GM23248 (cell line): ENCODE measurements at regions not wholly inside any gene's neighbourhood (a gene's known extent, or its start where the extent isn't known, plus 50 kb on each side); places are given as distances from the start of the nearest gene placed in this dataset.

Source experiments
- DNase-seq: peaks from one replicate; pipeline ENCODE4 v3.0.0-alpha.2; 2015
- H2AFZ ChIP-seq: fragments of 200-600 bp; sonication (generic); 2 replicates; pipeline ENCODE4 v1.6.1; 2016; ENCODE audit warnings: antibody characterized with exemption
- H3F3A ChIP-seq: fragments of 200-600 bp; sonication (generic); 2 replicates; pipeline ENCODE4 v1.6.1; 2016; ENCODE audit warnings: mild to moderate bottlenecking, antibody characterized with exemption, mixed run types; ENCODE audit not compliant: insufficient read depth
- H3K27ac ChIP-seq: fragments of 200-600 bp; sonication (generic); 2 replicates; pipeline ENCODE4 v1.5.1; 2016; ENCODE audit warnings: mild to moderate bottlenecking
- H3K27me3 ChIP-seq: fragments of 200-600 bp; sonication (generic); replicated peaks from 2 replicates; pipeline ENCODE4 v1.6.1; 2016; ENCODE audit warnings: mild to moderate bottlenecking; ENCODE audit not compliant: insufficient read depth
- H3K36me3 ChIP-seq: fragments of 200-600 bp; sonication (generic); 2 replicates; pipeline ENCODE4 v1.6.1; 2016; ENCODE audit warnings: low read depth, mild to moderate bottlenecking
- H3K4me1 ChIP-seq: fragments of 200-600 bp; sonication (generic); 2 replicates; pipeline ENCODE4 v1.6.1; 2016; ENCODE audit warnings: mild to moderate bottlenecking; ENCODE audit not compliant: insufficient read depth
- H3K4me2 ChIP-seq: fragments of 200-600 bp; sonication (generic); one replicate; pipeline ENCODE4 v1.6.1; 2016; ENCODE audit warnings: mild to moderate bottlenecking; ENCODE audit not compliant: unreplicated experiment
- H3K4me3 ChIP-seq: fragments of 200-600 bp; sonication (generic); 2 replicates; pipeline ENCODE4 v1.5.1; 2016; ENCODE audit warnings: mild to moderate bottlenecking
- H3K79me2 ChIP-seq: fragments of 200-600 bp; sonication (generic); 2 replicates; pipeline ENCODE4 v1.6.1; 2016; ENCODE audit warnings: mild to moderate bottlenecking; ENCODE audit not compliant: insufficient read depth
- H3K9ac ChIP-seq: fragments of 200-600 bp; sonication (generic); 2 replicates; pipeline ENCODE4 v1.6.1; 2016; ENCODE audit warnings: mild to moderate bottlenecking
- H3K9me2 ChIP-seq: fragments of 200-600 bp; sonication (generic); 2 replicates; pipeline ENCODE4 v1.6.1; 2016; ENCODE audit warnings: mixed run types, mild to moderate bottlenecking, moderate library complexity; ENCODE audit not compliant: insufficient read depth
- H3K9me3 ChIP-seq: fragments of 200-600 bp; sonication (generic); one replicate; pipeline ENCODE4 v1.6.1; 2017; ENCODE audit warnings: low read depth
- H4K20me1 ChIP-seq: fragments of 200-600 bp; sonication (generic); 2 replicates; pipeline ENCODE4 v1.6.0; 2016; ENCODE audit not compliant: insufficient read depth
- EZH2 ChIP-seq: fragments of 200-600 bp; sonication (generic); IDR thresholded peaks from 2 replicates; pipeline ENCODE4 v1.6.1; 2018; ENCODE audit warnings: antibody characterized with exemption, mild to moderate bottlenecking; ENCODE audit not compliant: insufficient read depth, poor library complexity, severe bottlenecking
- EZH2phosphoT487 ChIP-seq: fragments of 200-600 bp; sonication (generic); IDR thresholded peaks from 2 replicates; pipeline ENCODE4 v1.6.1; 2018; ENCODE audit warnings: antibody characterized with exemption, moderate library complexity, mild to moderate bottlenecking, low read depth; ENCODE audit not compliant: insufficient read depth
- WGBS, 2 experiments: methylation state at CpG; one replicate each; pipeline ENCODE4 v1.1.6; 2015 to 2017; ENCODE audit warnings: low lambda C conversion rate in 2 of 2, low coverage in 1 of 2; ENCODE audit errors: missing lambda C conversion rate in 2 of 2; 5-methylcytosine and 5-hydroxymethylcytosine counted together
- in situ Hi-C: fragments of 300-500 bp; cut with MboI; formaldehyde crosslinking; loops from 2 replicates; pipeline ENCODE4 v1.15.0; 2020

DNA sequence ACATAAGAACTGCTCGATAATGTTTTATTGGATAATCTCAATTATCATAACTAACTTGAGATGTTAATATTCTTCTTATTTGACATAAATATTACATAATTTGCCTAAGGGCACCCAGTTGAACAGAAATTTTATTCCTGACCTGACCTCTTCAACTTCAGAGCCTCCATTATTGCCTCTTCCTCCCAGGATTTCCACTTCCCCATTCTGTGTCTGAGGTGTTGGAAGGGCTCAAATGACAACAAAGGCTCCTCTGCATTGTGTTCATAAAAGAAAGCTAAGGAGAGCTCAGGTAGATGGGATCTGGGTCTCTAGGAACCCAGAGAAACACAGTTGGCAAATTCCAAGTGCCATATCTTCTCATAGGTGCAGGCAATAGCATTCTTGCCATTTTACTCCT is 61.2 kb upstream of the ARHGAP20 start:
- Histone ChIP-seq H3F3A (no peaks in the 10 kb centered on the region), H3K9me2 (no peaks in the 10 kb centered on the region), H3K27ac (no peak overlapping the region), H4K20me1 (no peaks in the 10 kb centered on the region), H3K4me2 (no peak overlapping the region), H2AFZ (no peak overlapping the region), H3K9ac (no peak overlapping the region), H3K4me3 (no peak overlapping the region), H3K27me3 (no peaks in the 10 kb centered on the region), H3K4me1 (peaks cover 10% of the 10 kb centered on the region; the same call in 1 of the 2 replicates), H3K79me2 (no peaks in the 10 kb centered on the region), H3K36me3 (no peaks in the 10 kb centered on the region), H3K9me3 (no peaks in the 10 kb centered on the region)
- 95 to 97% methylated on average over 1 of the region's 1 CpG for WGBS, 2 experiments
- TF ChIP-seq EZH2phosphoT487 (no peak), EZH2 (no peak)
- no peak for DNase-seq
- in situ Hi-C loops, result no loop called here

DNA sequence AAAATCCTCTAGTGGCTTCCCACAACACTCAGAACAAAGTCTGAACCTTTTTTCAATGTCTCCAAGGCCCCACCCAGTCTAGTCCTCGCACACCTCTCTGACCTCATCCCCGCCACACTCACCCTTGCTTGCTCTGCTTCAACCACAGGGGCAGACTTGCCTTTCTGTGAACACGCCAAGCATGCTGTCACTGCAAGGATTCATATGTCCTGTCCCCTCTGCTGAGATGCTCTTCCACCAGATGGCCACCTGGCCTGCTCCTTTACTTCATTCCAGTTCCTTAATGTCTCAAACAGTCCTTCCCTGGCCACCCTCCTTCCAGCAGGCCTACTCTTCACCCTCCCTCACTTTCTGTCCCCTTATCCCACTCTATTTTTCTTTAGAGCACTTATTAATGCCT is 60.6 kb upstream of the ARHGAP20 start:
- no peaks in the 10 kb centered on the region for H3K9me3 ChIP-seq
- in situ Hi-C loops, result no loop called here

DNA sequence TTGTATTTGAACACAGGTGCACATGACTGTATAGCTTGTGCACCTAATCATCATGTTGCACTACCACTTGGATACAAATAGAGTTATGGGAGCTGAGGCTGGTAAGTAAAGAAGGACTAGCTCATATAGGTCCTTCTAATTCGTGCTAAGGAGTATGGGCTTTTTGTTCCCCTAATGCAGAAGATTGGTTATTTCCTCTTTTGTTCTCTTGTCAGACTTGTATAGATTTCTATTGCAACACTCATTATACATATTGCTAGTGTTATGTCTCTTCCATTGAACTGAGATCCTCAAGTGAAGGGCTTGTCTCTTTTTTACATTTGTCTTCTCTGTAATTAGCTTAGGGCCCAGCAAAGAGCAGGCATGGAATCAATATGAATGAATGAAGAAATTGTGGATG is 54.1 kb upstream of the ARHGAP20 start:
- in situ Hi-C loops, result no loop called here

More for the DNA sequence above, 60.6 kb upstream of the ARHGAP20 start:
- Histone ChIP-seq H3K4me2 (no peak overlapping the region), H3K36me3 (no peaks in the 10 kb centered on the region), H3K9me2 (no peaks in the 10 kb centered on the region), H4K20me1 (no peaks in the 10 kb centered on the region), H3K27me3 (no peaks in the 10 kb centered on the region), H3K79me2 (no peaks in the 10 kb centered on the region), H3K4me3 (no peak overlapping the region), H3K9ac (no peak overlapping the region), H3K27ac (no peak overlapping the region), H2AFZ (no peak overlapping the region), H3K4me1 (peaks cover 5% of the 10 kb centered on the region; the same call in 1 of the 2 replicates), H3F3A (no peaks in the 10 kb centered on the region)
- WGBS, 2 experiments, result 94 to 95% methylated on average over 3 of the region's 3 CpGs
- no peak for DNase-seq
- TF ChIP-seq EZH2phosphoT487 (no peak), EZH2 (no peak)

DNA sequence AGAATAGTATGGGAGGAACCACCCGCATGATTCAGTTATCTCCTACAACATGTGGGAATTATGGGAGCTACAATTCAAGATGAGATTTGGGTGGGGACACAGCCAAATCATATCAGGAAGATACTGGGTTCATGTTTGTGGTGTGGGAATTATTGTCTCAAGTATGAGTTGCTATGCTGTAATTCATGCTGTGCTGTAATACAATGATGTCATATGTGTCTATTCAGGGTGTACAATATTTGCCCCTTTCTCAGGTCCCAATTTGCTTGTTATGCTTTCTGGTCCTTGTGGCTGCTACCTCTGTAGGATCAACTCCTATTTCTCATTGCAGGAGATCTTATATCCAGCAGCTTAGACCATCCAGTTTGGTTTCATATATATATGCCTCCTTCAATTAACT is 52.2 kb upstream of the ARHGAP20 start:
- H3K36me3 ChIP-seq, result no peaks in the 10 kb centered on the region
- in situ Hi-C loops, result no loop called here
- H3K9me3 ChIP-seq, result no peaks in the 10 kb centered on the region
- 100% methylated on average over 1 of the region's 1 CpG for WGBS, 2 experiments
- H3K9me2 ChIP-seq, result peaks cover 3% of the 10 kb centered on the region; the same call in 1 of the 2 replicates
- H3K9ac ChIP-seq, result no peak overlapping the region
- H3K4me1 ChIP-seq, result peaks cover 31% of the 10 kb centered on the region
- no peak for DNase-seq
- TF ChIP-seq EZH2phosphoT487 (no peak), EZH2 (no peak)
- peaks cover 23% of the 10 kb centered on the region for H3F3A ChIP-seq
- H3K27ac ChIP-seq, result no peak overlapping the region
- no peak overlapping the region for H3K4me2 ChIP-seq
- H2AFZ ChIP-seq, result no peak overlapping the region
- no peaks in the 10 kb centered on the region for H3K79me2 ChIP-seq
- H3K27me3 ChIP-seq, result no peaks in the 10 kb centered on the region
- H3K4me3 ChIP-seq, result no peak overlapping the region
- H4K20me1 ChIP-seq, result no peaks in the 10 kb centered on the region

More for the DNA sequence above, 54.1 kb upstream of the ARHGAP20 start:
- Histone ChIP-seq H3K79me2 (no peaks in the 10 kb centered on the region), H3K9me3 (no peaks in the 10 kb centered on the region), H3K9me2 (peaks cover 3% of the 10 kb centered on the region; the same call in 1 of the 2 replicates), H3F3A (peaks cover 15% of the 10 kb centered on the region), H3K36me3 (no peaks in the 10 kb centered on the region), H3K9ac (no peak overlapping the region), H3K4me2 (no peak overlapping the region), H3K4me3 (no peak overlapping the region), H3K27ac (no peak overlapping the region), H3K4me1 (peaks cover 22% of the 10 kb centered on the region), H3K27me3 (no peaks in the 10 kb centered on the region), H4K20me1 (no peaks in the 10 kb centered on the region), H2AFZ (no peak overlapping the region)
- TF ChIP-seq EZH2phosphoT487 (no peak), EZH2 (no peak)
- WGBS, 2 experiments, result 44 to 55% methylated on average over 1 of the region's 1 CpG
- no peak for DNase-seq
